RWPE2 (cell line): ENCODE measurements at regions not wholly inside any gene's neighbourhood (a gene's known extent, or its start where the extent isn't known, plus 50 kb on each side); places are given as distances from the start of the nearest gene placed in this dataset.

Experiments used
- ATAC-seq: fragments of 200-7000 bp; cut with Tn5 transposase; 3 replicates; pipeline ENCODE4 v1.9.1; 2021; ENCODE audit warnings: low read depth
- DNase-seq: peaks from one replicate; pipeline ENCODE4 v3.0.0-alpha.2; 2020; ENCODE audit warnings: low spot score
- H3K27ac ChIP-seq: fragments of 450-650 bp; 2 replicates; pipeline ENCODE4 v1.5.1; 2017; ENCODE audit warnings: mild to moderate bottlenecking; ENCODE audit not compliant: poor library complexity, severe bottlenecking
- H3K27me3 ChIP-seq: fragments of 250-450 bp; sonication (Bioruptor Pico); 2 replicates; pipeline ENCODE4 v1.5.1; 2021; ENCODE audit warnings: mild to moderate bottlenecking, moderate library complexity; ENCODE audit not compliant: insufficient read depth, poor library complexity, severe bottlenecking
- H3K36me3 ChIP-seq: fragments of 250-450 bp; sonication (Bioruptor Pico); 2 replicates; pipeline ENCODE4 v1.5.1; 2020; ENCODE audit warnings: low read depth, mild to moderate bottlenecking, moderate library complexity
- H3K4me1 ChIP-seq: fragments of 250-450 bp; sonication (Bioruptor Pico); 2 replicates; pipeline ENCODE4 v1.5.1; 2021; ENCODE audit warnings: mild to moderate bottlenecking, moderate library complexity; ENCODE audit not compliant: insufficient read depth, poor library complexity, severe bottlenecking
- H3K4me3 ChIP-seq: fragments of 250-450 bp; sonication (Bioruptor Pico); 2 replicates; pipeline ENCODE4 v1.5.1; 2021; ENCODE audit warnings: mild to moderate bottlenecking, moderate library complexity; ENCODE audit not compliant: severe bottlenecking
- H3K9me3 ChIP-seq: fragments of 250-450 bp; sonication (Bioruptor Pico); 2 replicates; pipeline ENCODE4 v1.5.1; 2021; ENCODE audit warnings: mild to moderate bottlenecking, moderate library complexity; ENCODE audit not compliant: severe bottlenecking
- TF ChIP-seq, protein P1 (sequence below): fragments of 450-650 bp; IDR thresholded peaks from one replicate; pipeline ENCODE4 v1.5.1; 2017; ENCODE audit warnings: mild to moderate bottlenecking, moderate library complexity; ENCODE audit not compliant: poor library complexity, severe bottlenecking

DNA sequence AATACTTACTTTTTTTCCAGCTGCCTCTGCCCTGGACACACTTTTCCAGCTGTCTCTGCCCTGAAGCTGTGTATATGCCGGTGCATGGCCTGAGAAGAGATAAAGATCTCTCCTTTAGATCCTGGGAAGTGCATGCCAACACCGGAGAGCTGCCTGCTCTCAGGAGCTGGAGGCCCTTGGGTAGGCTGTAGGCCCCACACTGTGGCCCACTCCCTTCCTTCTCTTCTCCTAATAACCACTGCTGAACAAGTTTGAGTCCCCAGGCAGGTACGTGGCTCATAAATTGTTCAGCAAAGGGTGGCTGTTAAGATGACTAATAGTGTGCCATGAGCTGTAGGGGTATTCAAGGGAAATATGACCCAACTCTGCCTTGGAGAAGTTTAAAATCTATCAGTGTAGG, 102.5 kb downstream of the CD24 start:
- TF ChIP-seq, protein P1, sequence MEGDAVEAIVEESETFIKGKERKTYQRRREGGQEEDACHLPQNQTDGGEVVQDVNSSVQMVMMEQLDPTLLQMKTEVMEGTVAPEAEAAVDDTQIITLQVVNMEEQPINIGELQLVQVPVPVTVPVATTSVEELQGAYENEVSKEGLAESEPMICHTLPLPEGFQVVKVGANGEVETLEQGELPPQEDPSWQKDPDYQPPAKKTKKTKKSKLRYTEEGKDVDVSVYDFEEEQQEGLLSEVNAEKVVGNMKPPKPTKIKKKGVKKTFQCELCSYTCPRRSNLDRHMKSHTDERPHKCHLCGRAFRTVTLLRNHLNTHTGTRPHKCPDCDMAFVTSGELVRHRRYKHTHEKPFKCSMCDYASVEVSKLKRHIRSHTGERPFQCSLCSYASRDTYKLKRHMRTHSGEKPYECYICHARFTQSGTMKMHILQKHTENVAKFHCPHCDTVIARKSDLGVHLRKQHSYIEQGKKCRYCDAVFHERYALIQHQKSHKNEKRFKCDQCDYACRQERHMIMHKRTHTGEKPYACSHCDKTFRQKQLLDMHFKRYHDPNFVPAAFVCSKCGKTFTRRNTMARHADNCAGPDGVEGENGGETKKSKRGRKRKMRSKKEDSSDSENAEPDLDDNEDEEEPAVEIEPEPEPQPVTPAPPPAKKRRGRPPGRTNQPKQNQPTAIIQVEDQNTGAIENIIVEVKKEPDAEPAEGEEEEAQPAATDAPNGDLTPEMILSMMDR, result no peak
- Histone ChIP-seq H3K4me1 (peaks cover 32% of the 10 kb centered on the region), H3K9me3 (peaks cover 7% of the 10 kb centered on the region), H3K27ac (peak overlapping the region; percentile 97), H3K36me3 (peaks cover 10% of the 10 kb centered on the region; the same call in 1 of the 2 replicates), H3K27me3 (no peaks in the 10 kb centered on the region), H3K4me3 (peak overlapping the region; percentile 5)
- peak; percentile 47 for ATAC-seq
- DNase-seq, result no peak

DNA sequence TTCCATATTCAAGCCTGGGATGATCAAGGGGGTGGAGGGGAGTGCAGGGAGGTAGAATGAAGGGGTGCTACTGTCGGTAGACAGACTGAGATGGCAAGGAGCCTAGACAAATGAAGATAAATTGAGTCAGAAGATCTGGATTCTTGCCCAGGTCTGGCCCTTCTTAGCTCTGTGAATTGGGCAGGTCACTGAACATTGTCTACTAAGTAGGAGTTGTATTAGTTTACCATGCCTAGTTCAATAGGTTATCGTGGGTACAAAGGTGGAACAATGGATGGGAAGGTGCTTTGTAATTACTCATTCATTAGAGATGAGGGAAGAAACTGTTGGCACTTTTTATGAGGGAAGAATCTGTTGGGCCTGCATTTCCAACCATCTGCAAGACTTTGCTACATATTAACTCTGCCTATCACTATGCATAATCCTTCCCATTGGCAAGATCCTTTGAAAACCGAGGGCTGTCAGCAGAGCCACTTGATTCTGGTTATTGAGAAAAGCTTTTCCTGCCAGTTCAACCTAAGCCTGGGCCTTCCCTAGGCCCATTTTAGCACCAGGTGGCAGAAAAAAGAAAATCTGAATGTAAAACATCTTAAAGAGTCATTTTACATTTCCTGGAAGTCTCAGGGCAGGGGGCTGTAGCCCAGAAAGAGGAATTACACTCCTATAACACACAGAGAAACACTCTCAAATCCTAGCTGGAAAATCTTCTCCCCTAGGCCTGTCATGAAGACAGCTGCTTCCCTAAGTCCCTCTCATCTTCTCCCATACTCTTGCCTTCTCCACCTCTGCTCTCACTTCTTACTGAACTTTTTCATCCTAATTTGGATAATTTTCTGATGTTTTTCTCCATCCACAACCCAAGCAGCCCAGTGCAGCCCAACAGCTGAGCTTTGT, 103.5 kb downstream of the CD24 start:
- no peaks in the 10 kb centered on the region for H3K27me3 ChIP-seq
- no peak for DNase-seq

DNA sequence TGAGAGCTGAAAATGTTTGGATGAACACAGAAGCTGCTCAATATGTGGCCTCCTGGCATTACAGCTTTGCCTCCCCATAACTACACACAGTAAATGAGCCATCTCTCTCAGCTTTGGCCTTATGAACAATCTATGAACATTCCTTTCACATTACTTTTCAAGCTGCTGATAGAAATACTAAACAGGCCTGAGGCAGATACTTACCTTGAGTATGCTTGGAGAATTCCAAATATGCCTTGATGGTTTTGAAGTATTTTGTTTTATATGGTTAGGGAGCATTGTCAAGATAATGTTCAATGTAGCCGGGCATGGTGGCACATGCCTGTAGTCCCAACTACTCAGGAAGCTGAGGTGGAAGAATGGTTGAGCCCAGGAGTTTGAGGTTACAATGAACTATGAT, 104.5 kb downstream of the CD24 start:
- peak; percentile 87 for ATAC-seq
- no peak overlapping the region for H3K4me3 ChIP-seq
- H3K4me1 ChIP-seq, result peaks cover 32% of the 10 kb centered on the region
- peaks cover 7% of the 10 kb centered on the region for H3K9me3 ChIP-seq
- peak overlapping the region; percentile 97 for H3K27ac ChIP-seq
- TF ChIP-seq, protein P1, result no peak
- peak; percentile 78 for DNase-seq
- no peaks in the 10 kb centered on the region for H3K27me3 ChIP-seq
- H3K36me3 ChIP-seq, result peaks cover 10% of the 10 kb centered on the region; the same call in 1 of the 2 replicates

More for the DNA sequence above, 103.5 kb downstream of the CD24 start:
- TF ChIP-seq, protein P1, result no peak
- ATAC-seq, result 0 out of 3 replicates have a peak, but pooled peaks have one; percentile 1
- Histone ChIP-seq H3K27ac (peak overlapping the region; percentile 97), H3K9me3 (peaks cover 7% of the 10 kb centered on the region), H3K4me3 (peak overlapping the region; percentile 5), H3K36me3 (peaks cover 10% of the 10 kb centered on the region; the same call in 1 of the 2 replicates), H3K4me1 (peaks cover 32% of the 10 kb centered on the region)

DNA sequence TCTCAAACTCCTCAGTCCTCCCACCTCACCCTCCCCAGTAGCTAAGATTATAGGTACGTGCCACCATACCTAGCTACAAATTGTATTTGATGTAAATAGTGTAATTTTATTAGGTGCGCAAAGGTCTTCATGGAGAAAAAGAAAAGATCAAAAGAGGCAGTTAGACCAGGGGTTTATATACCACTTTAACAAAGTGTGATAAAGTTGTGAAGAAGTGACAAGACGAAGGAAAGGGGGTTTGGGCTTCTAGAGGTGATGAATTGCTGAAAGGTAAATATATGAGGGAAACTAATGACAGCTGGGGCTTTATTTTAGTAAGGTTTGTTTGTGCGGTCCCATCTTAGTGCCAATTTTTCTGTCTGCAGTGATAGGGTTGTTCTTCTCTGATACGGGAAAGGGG, 105.3 kb downstream of the CD24 start:
- Histone ChIP-seq H3K27ac (peak overlapping the region; percentile 97), H3K36me3 (peaks cover 10% of the 10 kb centered on the region; the same call in 1 of the 2 replicates), H3K4me3 (no peak overlapping the region), H3K4me1 (peaks cover 32% of the 10 kb centered on the region), H3K9me3 (peaks cover 7% of the 10 kb centered on the region), H3K27me3 (no peaks in the 10 kb centered on the region)
- ATAC-seq (no peak), DNase-seq (no peak)
- TF ChIP-seq, protein P1, result no peak
